MM.1S (cell line): ENCODE measurements at regions not wholly inside any gene's neighbourhood (a gene's known extent, or its start where the extent isn't known, plus 50 kb on each side); places are given as distances from the start of the nearest gene placed in this dataset.

ENCODE experiments used
- DNase-seq: peaks from one replicate; pipeline ENCODE4 v3.0.0-alpha.2; 2015
- H2AFZ ChIP-seq: fragments of 300-600 bp; sonication (generic); 2 replicates; pipeline ENCODE4 v1.6.0; 2016; ENCODE audit warnings: antibody characterized with exemption, low read length
- H3F3A ChIP-seq: fragments of 300-600 bp; sonication (generic); 2 replicates; pipeline ENCODE4 v1.6.1; 2016; ENCODE audit warnings: mild to moderate bottlenecking, antibody characterized with exemption, low read length, moderate library complexity, mixed read lengths; ENCODE audit not compliant: insufficient read depth
- H3K27ac ChIP-seq: fragments of 300-600 bp; sonication (generic); 2 replicates; pipeline ENCODE4 v1.5.1; 2016; ENCODE audit warnings: mild to moderate bottlenecking, low read length
- H3K27me3 ChIP-seq: fragments of 300-600 bp; sonication (generic); replicated peaks from 2 replicates; pipeline ENCODE4 v1.6.0; 2016; ENCODE audit warnings: low read length; ENCODE audit not compliant: insufficient read depth
- H3K36me3 ChIP-seq: fragments of 300-600 bp; sonication (generic); replicated peaks from 2 replicates; pipeline ENCODE4 v1.6.1; 2016; ENCODE audit warnings: mild to moderate bottlenecking, low read length, mixed read lengths; ENCODE audit not compliant: insufficient read depth
- H3K4me1 ChIP-seq: fragments of 300-600 bp; sonication (generic); 2 replicates; pipeline ENCODE4 v1.6.1; 2016; ENCODE audit warnings: low read length, mixed read lengths
- H3K4me2 ChIP-seq: fragments of 300-600 bp; sonication (generic); 2 replicates; pipeline ENCODE4 v1.6.0; 2016; ENCODE audit warnings: low read depth, low read length
- H3K4me3 ChIP-seq: fragments of 300-600 bp; sonication (generic); 2 replicates; pipeline ENCODE4 v1.5.1; 2016; ENCODE audit warnings: low read length, mixed read lengths
- H3K79me2 ChIP-seq: fragments of 300-600 bp; sonication (generic); 2 replicates; pipeline ENCODE4 v1.6.1; 2016; ENCODE audit warnings: mixed run types, low read length, mixed read lengths
- H3K9ac ChIP-seq: fragments of 300-600 bp; sonication (generic); 2 replicates; pipeline ENCODE4 v1.6.1; 2016; ENCODE audit warnings: low read length, mixed read lengths
- H3K9me2 ChIP-seq: fragments of 300-600 bp; sonication (generic); replicated peaks from 2 replicates; pipeline ENCODE4 v1.6.1; 2016; ENCODE audit warnings: mild to moderate bottlenecking, low read length, mixed read lengths; ENCODE audit not compliant: insufficient read depth
- H3K9me3 ChIP-seq: fragments of 300-600 bp; sonication (generic); replicated peaks from 2 replicates; pipeline ENCODE4 v1.6.1; 2016; ENCODE audit warnings: mild to moderate bottlenecking, low read length, mixed read lengths; ENCODE audit not compliant: insufficient read depth
- H4K20me1 ChIP-seq: fragments of 300-600 bp; sonication (generic); 2 replicates; pipeline ENCODE4 v1.6.1; 2016; ENCODE audit warnings: mild to moderate bottlenecking, low read length, moderate library complexity, mixed read lengths; ENCODE audit not compliant: insufficient read depth
- CTCF ChIP-seq: fragments of 300-600 bp; sonication (generic); IDR thresholded peaks from 2 replicates; pipeline ENCODE4 v1.5.1; 2016; ENCODE audit warnings: antibody characterized with exemption, low read length, mixed read lengths
- EZH2 ChIP-seq: fragments of 300-600 bp; sonication (generic); optimal IDR thresholded peaks from 2 replicates; pipeline ENCODE3; 2017; ENCODE audit warnings: low read depth, mild to moderate bottlenecking, antibody characterized with exemption, low read length, mixed read lengths
- EZH2phosphoT487 ChIP-seq: fragments of 300-600 bp; sonication (generic); IDR thresholded peaks from 2 replicates; pipeline ENCODE4 v1.6.1; 2018; ENCODE audit warnings: antibody characterized with exemption, low read length

- Histone ChIP-seq H3K79me2 (no peaks in the 10 kb centered on the region), H3K9me2 (no peaks in the 10 kb centered on the region), H3K9ac (no peak overlapping the region), H4K20me1 (no peaks in the 10 kb centered on the region), H3K9me3 (no peaks in the 10 kb centered on the region), H3K27ac (no peak overlapping the region), H3K4me1 (no peaks in the 10 kb centered on the region), H3F3A (no peaks in the 10 kb centered on the region), H3K4me2 (no peak overlapping the region), H3K4me3 (no peak overlapping the region), H3K27me3 (no peaks in the 10 kb centered on the region), H3K36me3 (no peaks in the 10 kb centered on the region), H2AFZ (no peak overlapping the region)
- no peak for DNase-seq
- no peak for TF ChIP-seq CTCF
- TF ChIP-seq EZH2 = no peak
- TF ChIP-seq EZH2phosphoT487 = no peak
Observed at GRCh38 chr2:49780949-49781348, 626.6 kb upstream of the FSHR start.

GRCh38 chr2:49772299-49772970 lies 618.1 kb upstream of the FSHR start:
- H3K4me3 ChIP-seq = no peak overlapping the region
- TF ChIP-seq CTCF (no peak), EZH2 (no peak), EZH2phosphoT487 (no peak)
- H4K20me1 ChIP-seq = no peaks in the 10 kb centered on the region
- no peaks in the 10 kb centered on the region for H3K4me1 ChIP-seq
- no peaks in the 10 kb centered on the region for H3K9me2 ChIP-seq
- H3K4me2 ChIP-seq = no peak overlapping the region
- H3K79me2 ChIP-seq = no peaks in the 10 kb centered on the region
- H3K27ac ChIP-seq = no peak overlapping the region
- no peak overlapping the region for H3K9ac ChIP-seq
- no peaks in the 10 kb centered on the region for H3K36me3 ChIP-seq
- no peaks in the 10 kb centered on the region for H3K27me3 ChIP-seq
- no peak overlapping the region for H2AFZ ChIP-seq
- DNase-seq = no peak
- H3F3A ChIP-seq = no peaks in the 10 kb centered on the region
- no peaks in the 10 kb centered on the region for H3K9me3 ChIP-seq

GRCh38 chr2:49770919-49771318 lies 616.6 kb upstream of the FSHR start:
- Histone ChIP-seq H3K9ac (no peak overlapping the region), H3F3A (no peaks in the 10 kb centered on the region), H3K4me1 (no peaks in the 10 kb centered on the region), H3K4me3 (no peak overlapping the region), H3K27ac (no peak overlapping the region), H3K9me3 (no peaks in the 10 kb centered on the region), H3K4me2 (no peak overlapping the region), H3K27me3 (no peaks in the 10 kb centered on the region), H3K36me3 (no peaks in the 10 kb centered on the region), H3K9me2 (no peaks in the 10 kb centered on the region), H3K79me2 (no peaks in the 10 kb centered on the region), H2AFZ (no peak overlapping the region), H4K20me1 (no peaks in the 10 kb centered on the region)
- TF ChIP-seq EZH2phosphoT487 (no peak), CTCF (peak; percentile 31)
- DNase-seq = no peak
